ENCODE measurements at regions not wholly inside any gene's neighbourhood (a gene's known extent, or its start where the extent isn't known, plus 50 kb on each side); places are given as distances from the start of the nearest gene placed in this dataset.
A peak's percentile ranks its signal among the peaks of the same experiment; 100 is the strongest.

DNA sequence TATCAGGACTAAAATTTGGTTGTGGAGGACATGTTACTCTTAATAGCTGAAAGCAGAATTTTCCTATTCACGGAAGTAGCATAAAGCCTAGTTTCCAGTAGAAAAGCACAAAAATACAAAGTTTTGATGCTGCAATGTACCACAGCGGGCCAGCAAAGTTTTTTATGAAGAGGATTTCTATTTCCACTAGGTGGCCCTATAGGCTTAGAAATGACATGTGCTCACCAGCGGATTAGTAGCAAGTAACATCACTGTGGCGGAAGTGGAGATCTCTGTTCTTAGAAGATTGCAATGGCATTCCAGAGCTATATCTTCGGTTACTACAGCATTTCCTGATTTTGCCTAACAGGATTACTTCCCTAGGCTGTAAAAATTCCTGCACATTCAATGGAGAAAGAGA is 1219.0 kb upstream of the EYS start:
- TF ChIP-seq, protein P1, sequence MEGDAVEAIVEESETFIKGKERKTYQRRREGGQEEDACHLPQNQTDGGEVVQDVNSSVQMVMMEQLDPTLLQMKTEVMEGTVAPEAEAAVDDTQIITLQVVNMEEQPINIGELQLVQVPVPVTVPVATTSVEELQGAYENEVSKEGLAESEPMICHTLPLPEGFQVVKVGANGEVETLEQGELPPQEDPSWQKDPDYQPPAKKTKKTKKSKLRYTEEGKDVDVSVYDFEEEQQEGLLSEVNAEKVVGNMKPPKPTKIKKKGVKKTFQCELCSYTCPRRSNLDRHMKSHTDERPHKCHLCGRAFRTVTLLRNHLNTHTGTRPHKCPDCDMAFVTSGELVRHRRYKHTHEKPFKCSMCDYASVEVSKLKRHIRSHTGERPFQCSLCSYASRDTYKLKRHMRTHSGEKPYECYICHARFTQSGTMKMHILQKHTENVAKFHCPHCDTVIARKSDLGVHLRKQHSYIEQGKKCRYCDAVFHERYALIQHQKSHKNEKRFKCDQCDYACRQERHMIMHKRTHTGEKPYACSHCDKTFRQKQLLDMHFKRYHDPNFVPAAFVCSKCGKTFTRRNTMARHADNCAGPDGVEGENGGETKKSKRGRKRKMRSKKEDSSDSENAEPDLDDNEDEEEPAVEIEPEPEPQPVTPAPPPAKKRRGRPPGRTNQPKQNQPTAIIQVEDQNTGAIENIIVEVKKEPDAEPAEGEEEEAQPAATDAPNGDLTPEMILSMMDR (IDR thresholded peaks at IDR 0.05; ENCODE audit: low read depth, low read length, missing control alignments) = no peak
- in situ Hi-C loops (cut with HindIII; ENCODE audit: low pct_ligation_motif_present, low sequenced_read_pairs) = no loop called here
- DNase-seq = peak; percentile 4

DNA sequence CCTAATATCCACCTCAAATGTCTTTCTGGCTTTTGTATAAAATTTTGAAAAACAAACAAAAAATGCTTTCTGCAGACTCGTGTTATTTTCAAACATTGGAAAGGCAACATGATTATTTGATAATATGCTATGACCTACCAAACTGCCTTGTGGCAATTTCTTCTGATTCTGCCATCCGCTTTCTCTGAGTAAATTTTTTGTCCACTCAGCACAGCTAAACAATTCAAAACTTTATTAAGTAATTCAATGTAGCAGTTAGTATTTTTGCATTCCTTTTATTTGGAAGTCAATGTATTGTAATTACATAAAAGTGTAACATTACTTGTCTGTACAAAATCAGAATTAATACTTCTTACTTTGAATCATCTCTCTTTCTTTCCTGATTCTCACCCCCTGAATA is 1206.6 kb upstream of the EYS start:
- no peaks in the 10 kb centered on the region for H3K27me3 ChIP-seq (replicated peaks)

More for the DNA sequence above, 1219.0 kb upstream of the EYS start:
- H3K27me3 ChIP-seq (replicated peaks) = no peaks in the 10 kb centered on the region
- no peak overlapping the region for H3K4me3 ChIP-seq (ENCODE audit: low read depth, low read length)
- H3K36me3 ChIP-seq (replicated peaks) = no peaks in the 10 kb centered on the region
- no peak overlapping the region for H3K27ac ChIP-seq

GRCh38 chr6:66902457-66902856 is 1195.4 kb upstream of the EYS start:
- TF ChIP-seq, protein P1 (IDR thresholded peaks at IDR 0.05; ENCODE audit: low read depth, low read length, missing control alignments) = no peak
- no peaks in the 10 kb centered on the region for H3K36me3 ChIP-seq (replicated peaks)
- in situ Hi-C loops (cut with HindIII; ENCODE audit: low pct_ligation_motif_present, low sequenced_read_pairs) = no loop called here
- no peak overlapping the region for H3K4me3 ChIP-seq (ENCODE audit: low read depth, low read length)
- H3K27ac ChIP-seq = no peak overlapping the region
- no peaks in the 10 kb centered on the region for H3K27me3 ChIP-seq (replicated peaks)
- DNase-seq = no peak

More for the DNA sequence above, 1206.6 kb upstream of the EYS start:
- DNase-seq = no peak
- TF ChIP-seq, protein P1 (IDR thresholded peaks at IDR 0.05; ENCODE audit: low read depth, low read length, missing control alignments) = no peak
- H3K27ac ChIP-seq = no peak overlapping the region
- no peak overlapping the region for H3K4me3 ChIP-seq (ENCODE audit: low read depth, low read length)
- no peaks in the 10 kb centered on the region for H3K36me3 ChIP-seq (replicated peaks)
- in situ Hi-C loops (cut with HindIII; ENCODE audit: low pct_ligation_motif_present, low sequenced_read_pairs) = no loop called here

DNA sequence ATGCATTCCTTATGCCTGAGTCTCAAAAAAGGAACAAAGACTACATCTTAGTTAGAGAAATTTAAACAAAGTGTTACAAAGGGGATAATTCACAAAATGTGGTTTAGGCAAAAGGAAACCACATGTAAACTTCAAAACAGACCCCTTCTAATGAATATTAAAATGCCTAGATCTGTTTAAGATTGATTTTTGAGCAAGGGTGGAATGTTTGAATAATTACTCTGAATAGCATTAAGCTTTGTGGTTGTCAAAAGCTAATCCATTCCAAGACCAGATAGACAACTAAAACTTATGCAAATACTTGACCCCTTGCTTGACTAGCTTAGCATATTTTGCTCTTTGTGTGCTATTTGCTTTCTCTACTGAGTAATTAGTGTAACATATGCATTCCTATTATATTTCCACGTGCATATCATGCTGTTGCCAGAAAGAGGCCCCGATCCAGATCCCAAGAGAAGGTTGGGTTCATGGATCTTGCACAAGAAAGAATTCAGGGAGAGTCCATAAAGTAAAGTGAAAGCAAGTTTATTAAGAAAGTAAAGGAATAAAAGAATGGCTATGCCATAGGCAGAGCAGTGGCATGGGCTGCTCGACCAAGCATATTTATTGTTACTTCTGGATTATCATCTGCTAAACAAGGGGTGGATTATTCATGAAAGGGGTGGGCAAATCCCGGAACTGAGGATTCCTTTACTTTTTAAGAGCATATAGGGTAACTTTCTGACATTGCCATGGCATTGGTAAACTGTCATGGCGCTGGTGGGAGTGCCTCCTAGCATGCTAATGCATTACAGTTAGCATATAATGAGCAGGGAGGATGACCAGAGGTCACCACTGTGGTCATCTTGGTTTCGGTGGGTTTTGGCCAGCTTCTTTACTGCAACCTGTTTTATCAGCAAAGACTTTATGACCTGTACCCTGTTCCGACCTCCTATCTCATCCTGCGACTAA is 1193.4 kb upstream of the EYS start:
- in situ Hi-C loops (cut with HindIII; ENCODE audit: low pct_ligation_motif_present, low sequenced_read_pairs) = no loop called here
- DNase-seq = no peak
- TF ChIP-seq, protein P1 (IDR thresholded peaks at IDR 0.05; ENCODE audit: low read depth, low read length, missing control alignments) = no peak

DNA sequence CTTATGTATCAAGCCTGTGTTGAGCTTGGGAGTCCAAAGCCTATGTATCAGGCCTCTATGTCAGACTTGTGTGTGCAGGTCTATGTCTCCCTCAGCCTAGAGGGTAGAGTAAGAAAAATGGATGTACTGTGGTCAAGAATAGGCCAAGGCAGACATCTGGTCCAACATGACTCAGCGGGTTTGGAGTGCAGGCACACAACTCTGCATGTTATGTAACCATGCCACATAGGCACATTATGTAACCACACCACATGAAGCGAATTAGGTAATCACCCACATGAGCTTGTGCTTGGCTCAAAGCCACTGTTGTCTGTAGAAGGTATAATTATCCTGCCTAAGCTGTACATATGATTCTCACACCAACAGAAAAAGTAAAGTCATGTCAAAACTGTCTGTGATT is 1190.5 kb upstream of the EYS start:
- H3K27me3 ChIP-seq (replicated peaks) = no peaks in the 10 kb centered on the region
- TF ChIP-seq, protein P1 (IDR thresholded peaks at IDR 0.05; ENCODE audit: low read depth, low read length, missing control alignments) = no peak
- DNase-seq = no peak
- no peak overlapping the region for H3K27ac ChIP-seq
- in situ Hi-C loops (cut with HindIII; ENCODE audit: low pct_ligation_motif_present, low sequenced_read_pairs) = no loop called here
- H3K4me3 ChIP-seq (ENCODE audit: low read depth, low read length) = no peak overlapping the region
- no peaks in the 10 kb centered on the region for H3K36me3 ChIP-seq (replicated peaks)

More for the DNA sequence above, 1193.4 kb upstream of the EYS start:
- Histone ChIP-seq H3K4me3 (ENCODE audit: low read depth, low read length) (no peak overlapping the region), H3K27ac (no peak overlapping the region), H3K27me3 (replicated peaks) (no peaks in the 10 kb centered on the region), H3K36me3 (replicated peaks) (no peaks in the 10 kb centered on the region)

All from brain microvascular endothelial cell (primary cell).